Rectal smooth muscle tissue (tissue), 1 donor: ENCODE measurements at regions not wholly inside any gene's neighbourhood (a gene's known extent, or its start where the extent isn't known, plus 50 kb on each side); places are given as distances from the start of the nearest gene placed in this dataset.

Source experiments
- H3K27ac ChIP-seq: one replicate; pipeline ENCODE4 v1.7.0; 2013; ENCODE audit warnings: low read depth, low read length, inconsistent platforms
- H3K27me3 ChIP-seq: one replicate; pipeline ENCODE4 v1.7.0; 2013; ENCODE audit warnings: low read length; ENCODE audit not compliant: control insufficient read depth, insufficient read depth
- H3K36me3 ChIP-seq: one replicate; pipeline ENCODE4 v1.7.0; 2013; ENCODE audit warnings: low read length; ENCODE audit not compliant: control insufficient read depth, insufficient read depth
- H3K4me1 ChIP-seq: one replicate; pipeline ENCODE4 v1.7.0; 2013; ENCODE audit warnings: low read length; ENCODE audit not compliant: control insufficient read depth, insufficient read depth
- H3K4me3 ChIP-seq: one replicate; pipeline ENCODE4 v1.7.0; 2013; ENCODE audit warnings: low read length
- H3K9ac ChIP-seq: one replicate; pipeline ENCODE4 v1.7.0; 2013; ENCODE audit warnings: low read length

- no peak overlapping the region for H3K4me3 ChIP-seq
- no peaks in the 10 kb centered on the region for H3K27me3 ChIP-seq
- H3K36me3 ChIP-seq, result no peaks in the 10 kb centered on the region
- H3K4me1 ChIP-seq, result no peaks in the 10 kb centered on the region
- H3K9ac ChIP-seq, result no peak overlapping the region
- H3K27ac ChIP-seq, result no peak overlapping the region
These were observed 292.1 kb downstream of the SATB1 start for GRCh38 chr3:18132991-18133390.

- Histone ChIP-seq H3K27me3 (no peaks in the 10 kb centered on the region), H3K4me1 (no peaks in the 10 kb centered on the region), H3K27ac (no peak overlapping the region), H3K9ac (no peak overlapping the region), H3K4me3 (no peak overlapping the region), H3K36me3 (no peaks in the 10 kb centered on the region)
These were observed 297.1 kb downstream of the SATB1 start for GRCh38 chr3:18127859-18128681.

DNA sequence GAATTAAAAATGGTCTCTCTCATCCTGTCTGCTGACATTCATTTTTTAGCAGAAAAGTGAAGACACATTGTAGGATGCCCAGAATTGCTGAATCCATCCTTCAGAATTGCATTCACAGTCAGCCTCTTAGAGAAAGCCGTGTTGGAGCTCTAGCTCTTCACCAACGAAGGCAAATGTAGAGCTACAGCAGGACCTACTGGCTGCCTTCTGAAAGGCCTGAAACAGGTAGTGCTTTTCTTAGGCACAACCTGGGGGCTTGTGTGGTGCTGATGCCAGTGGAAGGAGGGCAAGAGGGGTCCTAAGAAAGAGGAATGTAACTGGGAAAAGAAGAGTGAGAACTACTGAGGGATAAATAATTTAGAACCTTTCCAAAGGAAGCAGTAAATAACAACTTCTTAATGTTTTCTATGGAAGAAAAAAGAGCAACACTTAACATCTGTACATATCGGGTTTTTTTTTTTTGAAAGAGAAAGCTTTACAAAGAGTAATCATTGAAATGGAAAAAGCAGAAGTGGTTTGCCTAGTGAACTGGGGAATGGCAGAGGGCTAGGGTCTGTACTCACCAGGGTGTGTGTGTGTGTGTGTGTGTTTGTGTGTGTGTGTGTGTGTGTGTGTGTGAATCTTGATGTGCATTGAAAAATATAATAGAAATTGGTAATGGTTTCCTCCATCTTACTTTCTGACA, 297.8 kb downstream of the SATB1 start:
- Histone ChIP-seq H3K9ac (no peak overlapping the region), H3K4me1 (no peaks in the 10 kb centered on the region), H3K27me3 (no peaks in the 10 kb centered on the region), H3K4me3 (no peak overlapping the region), H3K36me3 (no peaks in the 10 kb centered on the region), H3K27ac (no peak overlapping the region)

- Histone ChIP-seq H3K27ac (no peak overlapping the region), H3K9ac (no peak overlapping the region), H3K27me3 (no peaks in the 10 kb centered on the region), H3K4me1 (no peaks in the 10 kb centered on the region), H3K36me3 (no peaks in the 10 kb centered on the region), H3K4me3 (no peak overlapping the region)
These were observed 298.4 kb downstream of the SATB1 start for GRCh38 chr3:18126772-18127171.

- Histone ChIP-seq H3K4me3 (no peak overlapping the region), H3K9ac (no peak overlapping the region), H3K4me1 (no peaks in the 10 kb centered on the region), H3K36me3 (no peaks in the 10 kb centered on the region), H3K27me3 (no peaks in the 10 kb centered on the region), H3K27ac (no peak overlapping the region)
These were observed 300.6 kb downstream of the SATB1 start for GRCh38 chr3:18124501-18124900.

GRCh38 chr3:18122264-18122663, 302.9 kb downstream of the SATB1 start:
- Histone ChIP-seq H3K4me1 (no peaks in the 10 kb centered on the region), H3K9ac (no peak overlapping the region), H3K27me3 (no peaks in the 10 kb centered on the region), H3K4me3 (no peak overlapping the region), H3K36me3 (no peaks in the 10 kb centered on the region), H3K27ac (no peak overlapping the region)

- Histone ChIP-seq H3K4me3 (no peak overlapping the region), H3K27ac (no peak overlapping the region), H3K36me3 (no peaks in the 10 kb centered on the region), H3K4me1 (no peaks in the 10 kb centered on the region), H3K9ac (no peak overlapping the region), H3K27me3 (no peaks in the 10 kb centered on the region)
These were observed 304.1 kb downstream of the SATB1 start for GRCh38 chr3:18121020-18121419.

GRCh38 chr3:18119866-18120265, 305.3 kb downstream of the SATB1 start:
- Histone ChIP-seq H3K27me3 (no peaks in the 10 kb centered on the region), H3K4me1 (no peaks in the 10 kb centered on the region), H3K4me3 (no peak overlapping the region), H3K9ac (no peak overlapping the region), H3K27ac (no peak overlapping the region), H3K36me3 (no peaks in the 10 kb centered on the region)

DNA sequence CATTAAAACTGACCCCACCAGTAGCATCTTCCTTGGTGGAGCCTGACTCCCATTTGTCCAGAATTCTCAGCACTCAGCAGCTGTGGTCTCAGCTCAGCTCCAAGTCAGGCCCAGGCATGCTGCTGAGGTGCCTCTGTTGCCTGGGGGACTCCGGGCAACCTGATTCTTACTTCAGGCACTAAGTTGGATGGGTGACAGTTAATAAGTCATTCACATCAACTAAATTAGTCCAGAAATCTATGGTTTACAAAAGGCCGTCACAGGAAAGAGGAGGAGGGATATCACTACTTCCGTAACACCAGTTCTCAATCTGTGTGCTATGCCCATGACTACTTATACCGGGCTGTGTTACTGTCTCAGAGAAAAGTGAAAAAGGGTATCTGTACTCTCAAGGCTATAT, 310.2 kb downstream of the SATB1 start:
- Histone ChIP-seq H3K4me1 (no peaks in the 10 kb centered on the region), H3K9ac (no peak overlapping the region), H3K27me3 (no peaks in the 10 kb centered on the region), H3K4me3 (no peak overlapping the region), H3K27ac (no peak overlapping the region), H3K36me3 (no peaks in the 10 kb centered on the region)

DNA sequence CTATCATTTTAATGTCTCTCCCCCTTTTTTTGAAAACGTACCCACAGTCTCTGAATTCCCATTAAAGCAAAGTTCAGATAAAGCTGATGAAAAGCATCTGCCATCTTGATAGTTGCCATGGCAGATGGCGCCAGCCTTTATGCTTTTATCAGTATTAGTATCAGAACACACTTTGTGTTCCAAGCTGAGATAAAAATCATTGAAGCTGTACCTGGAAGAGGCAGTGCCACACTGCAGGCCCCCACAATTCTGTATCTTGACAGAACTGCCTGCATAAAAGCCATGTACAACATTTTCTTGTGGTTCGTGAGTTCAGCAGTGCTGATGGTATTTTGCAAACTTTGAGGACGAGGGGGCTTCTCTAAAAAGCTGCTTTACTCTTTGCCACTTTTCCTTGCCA, 311.7 kb downstream of the SATB1 start:
- Histone ChIP-seq H3K36me3 (no peaks in the 10 kb centered on the region), H3K27me3 (no peaks in the 10 kb centered on the region), H3K4me1 (no peaks in the 10 kb centered on the region), H3K27ac (no peak overlapping the region), H3K4me3 (no peak overlapping the region), H3K9ac (no peak overlapping the region)

DNA sequence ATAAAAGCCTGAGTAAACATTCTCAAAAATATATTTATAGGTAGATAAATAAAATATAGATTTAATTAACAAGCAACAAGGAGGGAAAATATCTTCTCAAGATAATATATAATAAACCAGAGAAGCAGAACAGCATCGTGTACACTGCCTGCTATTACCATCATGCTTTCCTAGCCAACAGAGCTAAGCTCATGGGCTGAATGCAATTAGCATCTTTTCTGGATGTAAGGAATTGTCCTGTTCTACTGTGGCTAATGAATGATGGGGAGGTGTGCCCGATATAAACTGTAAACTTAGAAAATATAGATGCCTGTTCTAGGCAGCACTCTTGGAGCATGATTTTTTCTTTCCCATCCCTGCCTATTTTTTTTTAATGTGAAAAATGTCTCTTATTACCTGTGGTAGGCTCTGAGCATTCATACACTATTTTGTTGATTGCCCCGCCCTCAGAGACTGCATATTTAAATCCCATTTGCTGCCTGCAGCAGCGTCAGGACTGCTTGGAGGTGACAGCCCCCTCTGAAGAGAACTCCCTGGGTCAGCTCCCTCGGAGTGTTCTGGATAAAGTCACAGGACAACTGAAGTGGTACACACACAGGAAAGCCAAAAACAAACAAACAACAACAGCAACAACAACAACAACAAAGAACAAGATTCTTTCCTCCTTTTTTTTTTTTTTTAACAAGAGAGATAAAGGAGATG, 312.3 kb downstream of the SATB1 start:
- Histone ChIP-seq H3K4me3 (no peak overlapping the region), H3K27me3 (no peaks in the 10 kb centered on the region), H3K9ac (no peak overlapping the region), H3K4me1 (no peaks in the 10 kb centered on the region), H3K27ac (no peak overlapping the region), H3K36me3 (no peaks in the 10 kb centered on the region)

- no peaks in the 10 kb centered on the region for H3K4me1 ChIP-seq
- H3K9ac ChIP-seq, result no peak overlapping the region
- H3K27me3 ChIP-seq, result no peaks in the 10 kb centered on the region
- no peak overlapping the region for H3K27ac ChIP-seq
- no peak overlapping the region for H3K4me3 ChIP-seq
- H3K36me3 ChIP-seq, result no peaks in the 10 kb centered on the region
These were observed 313.3 kb downstream of the SATB1 start for GRCh38 chr3:18111796-18112232.
